ENCODE measurements at regions not wholly inside any gene's neighbourhood (a gene's known extent, or its start where the extent isn't known, plus 50 kb on each side); places are given as distances from the start of the nearest gene placed in this dataset.

DNA sequence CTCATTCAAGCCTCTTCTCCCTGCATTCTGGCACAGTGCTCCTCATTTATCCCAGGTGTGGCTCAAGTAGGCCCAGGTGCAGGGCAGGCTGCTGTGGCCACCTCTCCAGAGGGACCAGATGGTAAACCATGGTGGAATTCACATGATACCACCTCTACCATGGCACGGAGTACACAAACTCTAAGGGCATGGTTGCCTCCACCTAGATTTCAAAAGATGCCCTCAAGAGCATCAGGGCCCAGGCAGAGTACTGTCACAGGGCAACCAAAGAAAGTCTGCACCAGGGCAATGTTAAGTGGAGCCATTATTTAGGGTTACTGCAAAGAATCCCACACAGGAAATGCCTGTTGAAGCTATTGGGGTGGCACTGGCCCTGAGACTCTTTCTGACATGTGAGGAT is 647.1 kb upstream of the MIR17HG start:
- H3K9me3 Mint-ChIP-seq, result peaks cover 5% of the 10 kb centered on the region

DNA sequence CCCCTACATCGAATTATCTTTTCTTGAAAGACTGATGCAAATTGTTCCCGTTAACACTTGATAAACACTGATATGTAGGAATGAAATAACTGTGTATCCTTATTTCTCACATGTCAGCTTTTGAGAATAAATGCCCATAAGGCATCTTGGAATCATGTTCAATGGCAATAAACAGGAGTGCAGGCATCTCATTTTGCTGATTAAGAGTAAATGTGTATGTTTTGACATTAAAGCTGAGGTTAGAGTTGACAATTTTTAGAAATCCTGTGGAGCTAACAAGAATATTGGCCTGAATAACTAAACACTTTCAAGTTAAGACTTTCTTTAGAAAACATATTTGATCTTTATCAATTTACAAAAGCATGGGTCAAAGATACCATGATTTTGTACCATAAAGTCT is 646.2 kb upstream of the MIR17HG start:
- no peak overlapping the region for H3K27ac Mint-ChIP-seq (ENCODE audit: unreplicated experiment)
- DNase-seq (ENCODE audit: low read depth, low spot score), result no peak
- no peaks in the 10 kb centered on the region for H3K27me3 Mint-ChIP-seq (ENCODE audit: low read depth)
- TF ChIP-seq, protein P1, sequence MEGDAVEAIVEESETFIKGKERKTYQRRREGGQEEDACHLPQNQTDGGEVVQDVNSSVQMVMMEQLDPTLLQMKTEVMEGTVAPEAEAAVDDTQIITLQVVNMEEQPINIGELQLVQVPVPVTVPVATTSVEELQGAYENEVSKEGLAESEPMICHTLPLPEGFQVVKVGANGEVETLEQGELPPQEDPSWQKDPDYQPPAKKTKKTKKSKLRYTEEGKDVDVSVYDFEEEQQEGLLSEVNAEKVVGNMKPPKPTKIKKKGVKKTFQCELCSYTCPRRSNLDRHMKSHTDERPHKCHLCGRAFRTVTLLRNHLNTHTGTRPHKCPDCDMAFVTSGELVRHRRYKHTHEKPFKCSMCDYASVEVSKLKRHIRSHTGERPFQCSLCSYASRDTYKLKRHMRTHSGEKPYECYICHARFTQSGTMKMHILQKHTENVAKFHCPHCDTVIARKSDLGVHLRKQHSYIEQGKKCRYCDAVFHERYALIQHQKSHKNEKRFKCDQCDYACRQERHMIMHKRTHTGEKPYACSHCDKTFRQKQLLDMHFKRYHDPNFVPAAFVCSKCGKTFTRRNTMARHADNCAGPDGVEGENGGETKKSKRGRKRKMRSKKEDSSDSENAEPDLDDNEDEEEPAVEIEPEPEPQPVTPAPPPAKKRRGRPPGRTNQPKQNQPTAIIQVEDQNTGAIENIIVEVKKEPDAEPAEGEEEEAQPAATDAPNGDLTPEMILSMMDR (conservative IDR thresholded peaks at IDR 0.05), result no peak
- peaks cover 5% of the 10 kb centered on the region for H3K9me3 Mint-ChIP-seq
- no peak overlapping the region for H3K4me3 Mint-ChIP-seq
- no peaks in the 10 kb centered on the region for H3K4me1 Mint-ChIP-seq
- H3K36me3 Mint-ChIP-seq (ENCODE audit: low read depth), result no peaks in the 10 kb centered on the region

More for the DNA sequence above, 647.1 kb upstream of the MIR17HG start:
- H3K36me3 Mint-ChIP-seq (ENCODE audit: low read depth), result no peaks in the 10 kb centered on the region
- H3K4me3 Mint-ChIP-seq, result no peak overlapping the region
- TF ChIP-seq, protein P1 (conservative IDR thresholded peaks at IDR 0.05), result no peak
- no peak overlapping the region for H3K27ac Mint-ChIP-seq (ENCODE audit: unreplicated experiment)
- no peaks in the 10 kb centered on the region for H3K27me3 Mint-ChIP-seq (ENCODE audit: low read depth)
- DNase-seq (ENCODE audit: low read depth, low spot score), result no peak
- H3K4me1 Mint-ChIP-seq, result no peaks in the 10 kb centered on the region

DNA sequence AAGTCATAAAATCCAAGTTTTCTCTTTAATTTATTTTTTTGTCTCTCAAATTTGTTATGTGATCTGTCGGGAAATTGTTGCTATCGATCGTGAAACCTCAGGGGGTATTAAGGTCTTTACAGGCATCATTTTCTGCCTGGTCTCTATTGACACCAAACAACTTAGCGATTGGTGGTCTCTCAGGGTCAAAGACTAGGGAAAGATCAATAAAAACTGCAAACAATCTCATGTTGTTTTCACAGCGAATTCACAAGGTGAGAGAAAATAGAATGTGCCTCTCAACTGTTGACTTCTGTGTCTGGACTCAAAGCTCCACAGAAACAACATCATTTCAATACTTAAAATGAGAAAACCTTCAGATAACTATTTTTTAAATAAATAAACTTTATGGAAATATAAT is 645.4 kb upstream of the MIR17HG start:
- peaks cover 5% of the 10 kb centered on the region for H3K9me3 Mint-ChIP-seq
- no peak overlapping the region for H3K4me3 Mint-ChIP-seq

DNA sequence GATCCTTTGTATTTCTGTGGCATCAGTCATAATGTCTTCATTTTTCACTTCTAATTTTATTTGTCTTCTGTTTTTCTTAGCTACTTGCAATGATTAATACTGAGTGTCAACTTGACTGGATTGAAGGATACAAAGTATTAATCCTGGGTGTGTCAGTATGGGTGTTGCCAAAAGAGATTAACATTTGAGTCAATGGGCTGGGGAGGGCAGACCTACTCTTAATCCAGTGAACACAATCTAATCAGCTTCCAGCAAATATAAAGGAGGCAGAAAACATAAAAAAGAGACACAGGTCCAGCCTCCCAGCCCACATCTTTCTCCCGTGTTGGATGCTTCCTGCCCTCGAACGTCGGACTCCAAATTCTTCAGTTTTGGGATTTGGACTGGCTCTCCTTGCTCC is 640.9 kb upstream of the MIR17HG start:
- no peaks in the 10 kb centered on the region for H3K36me3 Mint-ChIP-seq (ENCODE audit: low read depth)
- H3K4me3 Mint-ChIP-seq, result no peak overlapping the region
- H3K9me3 Mint-ChIP-seq, result peaks cover 5% of the 10 kb centered on the region
- TF ChIP-seq, protein P1 (conservative IDR thresholded peaks at IDR 0.05), result no peak
- H3K27ac Mint-ChIP-seq (ENCODE audit: unreplicated experiment), result peak overlapping the region; percentile 28
- DNase-seq (ENCODE audit: low read depth, low spot score), result no peak
- peaks cover 19% of the 10 kb centered on the region for H3K4me1 Mint-ChIP-seq
- H3K27me3 Mint-ChIP-seq (ENCODE audit: low read depth), result no peaks in the 10 kb centered on the region

More for the DNA sequence above, 645.4 kb upstream of the MIR17HG start:
- H3K4me1 Mint-ChIP-seq, result no peaks in the 10 kb centered on the region
- H3K27me3 Mint-ChIP-seq (ENCODE audit: low read depth), result no peaks in the 10 kb centered on the region
- TF ChIP-seq, protein P1 (conservative IDR thresholded peaks at IDR 0.05), result no peak
- H3K27ac Mint-ChIP-seq (ENCODE audit: unreplicated experiment), result no peak overlapping the region
- H3K36me3 Mint-ChIP-seq (ENCODE audit: low read depth), result no peaks in the 10 kb centered on the region
- DNase-seq (ENCODE audit: low read depth, low spot score), result no peak

DNA sequence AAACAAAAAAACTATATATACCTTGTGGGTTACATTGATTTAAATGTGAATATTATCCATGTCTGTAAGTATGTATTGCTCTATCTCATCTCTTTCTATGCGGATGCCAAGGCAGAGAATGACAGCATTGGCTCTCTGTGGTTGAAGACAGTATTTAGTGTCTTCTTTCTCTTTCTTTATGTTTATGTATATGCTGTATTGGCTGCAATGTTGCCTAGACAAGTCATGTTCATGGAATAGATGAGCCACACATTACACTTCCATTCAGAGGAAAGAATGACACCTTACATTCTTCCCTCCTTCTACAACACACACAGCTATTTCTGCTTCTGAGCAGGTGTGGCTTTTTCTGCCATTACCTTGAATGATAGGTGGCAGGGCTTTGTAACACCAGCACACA is 639.4 kb upstream of the MIR17HG start:
- no peak for DNase-seq (ENCODE audit: low read depth, low spot score)
- Mint-ChIP-seq H3K9me3 (peaks cover 5% of the 10 kb centered on the region), H3K27ac (ENCODE audit: unreplicated experiment) (no peak overlapping the region), H3K4me3 (no peak overlapping the region), H3K36me3 (ENCODE audit: low read depth) (no peaks in the 10 kb centered on the region), H3K4me1 (peaks cover 19% of the 10 kb centered on the region), H3K27me3 (ENCODE audit: low read depth) (no peaks in the 10 kb centered on the region)
- TF ChIP-seq, protein P1 (conservative IDR thresholded peaks at IDR 0.05), result no peak

DNA sequence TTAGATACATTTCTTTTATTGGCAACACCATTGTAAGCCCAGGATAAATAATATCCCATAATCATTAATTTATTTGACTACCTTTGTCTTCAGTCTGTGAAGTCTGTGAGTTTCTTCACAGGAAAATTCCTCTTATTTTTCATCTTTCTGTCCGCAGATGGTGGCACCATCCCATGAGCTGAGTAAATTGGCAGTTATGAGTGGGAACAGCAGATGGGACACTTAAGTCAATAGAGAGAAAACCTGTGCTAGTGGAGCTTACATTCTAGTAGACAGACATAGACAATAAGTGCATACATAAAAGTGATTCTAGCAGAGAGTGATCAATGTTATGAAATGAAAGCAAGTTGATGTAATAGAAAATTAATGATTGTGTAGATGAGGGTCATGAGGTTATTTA is 638.2 kb upstream of the MIR17HG start:
- H3K9me3 Mint-ChIP-seq, result peaks cover 6% of the 10 kb centered on the region
- peaks cover 19% of the 10 kb centered on the region for H3K4me1 Mint-ChIP-seq
- TF ChIP-seq, protein P1 (conservative IDR thresholded peaks at IDR 0.05), result no peak
- H3K27ac Mint-ChIP-seq (ENCODE audit: unreplicated experiment), result peak overlapping the region; percentile 90
- no peak for DNase-seq (ENCODE audit: low read depth, low spot score)
- H3K4me3 Mint-ChIP-seq, result no peak overlapping the region
- no peaks in the 10 kb centered on the region for H3K27me3 Mint-ChIP-seq (ENCODE audit: low read depth)
- H3K36me3 Mint-ChIP-seq (ENCODE audit: low read depth), result no peaks in the 10 kb centered on the region
